ENCODE measurements at regions not wholly inside any gene's neighbourhood (a gene's known extent, or its start where the extent isn't known, plus 50 kb on each side); places are given as distances from the start of the nearest gene placed in this dataset.
A peak's percentile ranks its signal among the peaks of the same experiment; 100 is the strongest.

DNA sequence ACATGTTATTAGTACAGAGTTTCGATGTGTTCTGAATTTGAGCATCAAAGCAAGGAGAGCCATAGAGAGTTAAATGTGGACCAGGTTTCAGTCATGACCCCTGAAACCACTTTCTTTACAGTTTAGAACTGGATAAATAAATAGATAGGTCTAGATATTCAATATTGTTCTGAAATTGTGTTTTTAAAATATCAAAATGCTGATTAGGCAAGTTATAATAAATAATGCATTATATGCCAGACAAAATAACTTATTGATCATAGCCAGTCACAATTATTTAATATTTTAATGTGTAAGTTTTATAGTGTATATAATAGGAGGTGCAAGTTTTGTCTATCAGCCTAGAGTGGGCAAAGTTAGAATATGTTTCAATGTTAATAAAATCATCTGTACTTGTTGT, 569.5 kb downstream of the METTL15 start:
- Histone ChIP-seq H3K9me3 (ENCODE audit: control insufficient read depth, insufficient read depth, low read length) (no peaks in the 10 kb centered on the region), H3K27me3 (ENCODE audit: control insufficient read depth, low read length) (no peaks in the 10 kb centered on the region), H3K27ac (ENCODE audit: low read depth, low read length) (no peak overlapping the region), H3K4me3 (ENCODE audit: low read length) (no peak overlapping the region), H3K9me2 (replicated peaks; ENCODE audit: control insufficient read depth, low read length) (no peaks in the 10 kb centered on the region), H3K36me3 (ENCODE audit: control insufficient read depth, low read length) (no peaks in the 10 kb centered on the region), H3K4me1 (ENCODE audit: control insufficient read depth, low read length) (no peaks in the 10 kb centered on the region), H3F3A (ENCODE audit: control insufficient read depth, insufficient read depth) (no peaks in the 10 kb centered on the region), H3K4me2 (ENCODE audit: low read length) (no peak overlapping the region), H4K20me1 (ENCODE audit: control insufficient read depth, insufficient read depth, low read depth, low read length) (no peaks in the 10 kb centered on the region), H3K79me2 (ENCODE audit: control insufficient read depth, low read length) (no peaks in the 10 kb centered on the region)
- no peak for TF ChIP-seq EZH2phosphoT487 (IDR thresholded peaks at IDR 0.05; ENCODE audit: borderline replicate concordance, low read length)
- TF ChIP-seq, protein P1, sequence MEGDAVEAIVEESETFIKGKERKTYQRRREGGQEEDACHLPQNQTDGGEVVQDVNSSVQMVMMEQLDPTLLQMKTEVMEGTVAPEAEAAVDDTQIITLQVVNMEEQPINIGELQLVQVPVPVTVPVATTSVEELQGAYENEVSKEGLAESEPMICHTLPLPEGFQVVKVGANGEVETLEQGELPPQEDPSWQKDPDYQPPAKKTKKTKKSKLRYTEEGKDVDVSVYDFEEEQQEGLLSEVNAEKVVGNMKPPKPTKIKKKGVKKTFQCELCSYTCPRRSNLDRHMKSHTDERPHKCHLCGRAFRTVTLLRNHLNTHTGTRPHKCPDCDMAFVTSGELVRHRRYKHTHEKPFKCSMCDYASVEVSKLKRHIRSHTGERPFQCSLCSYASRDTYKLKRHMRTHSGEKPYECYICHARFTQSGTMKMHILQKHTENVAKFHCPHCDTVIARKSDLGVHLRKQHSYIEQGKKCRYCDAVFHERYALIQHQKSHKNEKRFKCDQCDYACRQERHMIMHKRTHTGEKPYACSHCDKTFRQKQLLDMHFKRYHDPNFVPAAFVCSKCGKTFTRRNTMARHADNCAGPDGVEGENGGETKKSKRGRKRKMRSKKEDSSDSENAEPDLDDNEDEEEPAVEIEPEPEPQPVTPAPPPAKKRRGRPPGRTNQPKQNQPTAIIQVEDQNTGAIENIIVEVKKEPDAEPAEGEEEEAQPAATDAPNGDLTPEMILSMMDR (IDR thresholded peaks at IDR 0.05; ENCODE audit: low read depth, low read length, poor library complexity, severe bottlenecking) = no peak

DNA sequence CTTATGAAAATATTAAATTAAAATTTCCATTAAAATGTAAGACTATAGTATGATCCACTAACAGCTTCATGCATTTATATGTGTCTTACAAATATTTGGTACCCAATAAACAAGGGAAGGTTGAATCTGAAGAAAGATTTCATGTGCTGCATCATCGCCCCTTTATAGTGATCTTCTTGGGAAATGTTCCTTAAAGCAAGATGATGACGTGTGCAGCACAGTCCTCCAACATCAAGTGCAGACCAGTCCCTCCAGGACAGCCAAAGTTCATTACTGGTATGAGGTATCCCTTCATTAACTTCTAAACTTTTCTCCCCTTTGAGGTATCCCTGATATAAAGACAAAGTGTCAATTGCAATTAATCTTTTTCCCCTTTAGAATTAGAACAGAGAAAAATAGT, 567.0 kb downstream of the METTL15 start:
- H3K9me2 ChIP-seq (replicated peaks; ENCODE audit: control insufficient read depth, low read length) = no peaks in the 10 kb centered on the region

DNA sequence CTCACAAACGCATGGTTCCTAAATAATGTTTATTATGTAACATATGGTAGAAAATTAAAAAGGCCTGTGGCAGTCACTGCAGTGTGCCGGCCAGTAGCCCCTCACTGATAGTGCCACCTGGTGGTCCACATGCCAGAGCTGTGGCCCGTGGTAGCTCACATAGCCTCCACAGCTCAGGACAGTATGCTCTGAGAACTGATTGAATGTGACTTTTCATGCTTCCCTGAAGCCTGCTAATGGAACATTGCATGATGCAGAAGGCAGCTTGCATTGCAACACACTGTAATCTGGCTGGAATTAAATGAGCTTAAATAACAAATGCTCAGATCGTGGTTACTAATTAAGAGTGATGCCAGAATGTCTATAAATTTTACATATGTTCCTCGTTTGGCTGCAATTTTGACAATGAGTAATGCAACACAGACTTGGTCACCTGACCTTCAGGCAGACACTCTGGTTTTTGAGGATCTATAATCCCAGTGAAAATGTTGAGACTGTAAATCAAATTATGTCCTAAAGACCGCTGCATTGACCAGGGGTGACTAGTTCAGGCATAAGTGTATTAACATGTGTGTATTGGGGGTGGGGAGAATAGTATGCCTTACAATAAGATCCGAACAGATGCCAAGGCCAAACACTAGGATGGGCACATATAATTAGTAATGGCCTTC, 566.4 kb downstream of the METTL15 start:
- Histone ChIP-seq H3K27me3 (ENCODE audit: control insufficient read depth, low read length) (no peaks in the 10 kb centered on the region), H3K9me3 (ENCODE audit: control insufficient read depth, insufficient read depth, low read length) (no peaks in the 10 kb centered on the region), H4K20me1 (ENCODE audit: control insufficient read depth, insufficient read depth, low read depth, low read length) (no peaks in the 10 kb centered on the region), H3K4me1 (ENCODE audit: control insufficient read depth, low read length) (no peaks in the 10 kb centered on the region), H3K4me3 (ENCODE audit: low read length) (no peak overlapping the region), H3K4me2 (ENCODE audit: low read length) (no peak overlapping the region), H3F3A (ENCODE audit: control insufficient read depth, insufficient read depth) (no peaks in the 10 kb centered on the region), H3K9me2 (replicated peaks; ENCODE audit: control insufficient read depth, low read length) (no peaks in the 10 kb centered on the region), H3K36me3 (ENCODE audit: control insufficient read depth, low read length) (no peaks in the 10 kb centered on the region), H3K79me2 (ENCODE audit: control insufficient read depth, low read length) (no peaks in the 10 kb centered on the region), H3K27ac (ENCODE audit: low read depth, low read length) (no peak overlapping the region)
- TF ChIP-seq, protein P1 (IDR thresholded peaks at IDR 0.05; ENCODE audit: low read depth, low read length, poor library complexity, severe bottlenecking) = peak; percentile 60
- no peak for TF ChIP-seq EZH2phosphoT487 (IDR thresholded peaks at IDR 0.05; ENCODE audit: borderline replicate concordance, low read length)

More for the DNA sequence above, 567.0 kb downstream of the METTL15 start:
- no peaks in the 10 kb centered on the region for H4K20me1 ChIP-seq (ENCODE audit: control insufficient read depth, insufficient read depth, low read depth, low read length)
- H3K27me3 ChIP-seq (ENCODE audit: control insufficient read depth, low read length) = no peaks in the 10 kb centered on the region
- no peak overlapping the region for H3K4me2 ChIP-seq (ENCODE audit: low read length)
- H3K4me3 ChIP-seq (ENCODE audit: low read length) = no peak overlapping the region
- H3K79me2 ChIP-seq (ENCODE audit: control insufficient read depth, low read length) = no peaks in the 10 kb centered on the region
- no peak for TF ChIP-seq EZH2phosphoT487 (IDR thresholded peaks at IDR 0.05; ENCODE audit: borderline replicate concordance, low read length)
- TF ChIP-seq, protein P1 (IDR thresholded peaks at IDR 0.05; ENCODE audit: low read depth, low read length, poor library complexity, severe bottlenecking) = no peak
- no peaks in the 10 kb centered on the region for H3K9me3 ChIP-seq (ENCODE audit: control insufficient read depth, insufficient read depth, low read length)
- no peak overlapping the region for H3K27ac ChIP-seq (ENCODE audit: low read depth, low read length)
- H3K36me3 ChIP-seq (ENCODE audit: control insufficient read depth, low read length) = no peaks in the 10 kb centered on the region
- no peaks in the 10 kb centered on the region for H3F3A ChIP-seq (ENCODE audit: control insufficient read depth, insufficient read depth)
- no peaks in the 10 kb centered on the region for H3K4me1 ChIP-seq (ENCODE audit: control insufficient read depth, low read length)

All from DOHH2 (cell line).